ENCODE measurements at regions not wholly inside any gene's neighbourhood (a gene's known extent, or its start where the extent isn't known, plus 50 kb on each side); places are given as distances from the start of the nearest gene placed in this dataset.

GRCh38 chrX:8919801-8920200, 114.1 kb downstream of the FAM9B start:
- no peak for TF ChIP-seq POLR2A (IDR thresholded peaks at IDR 0.05)
- TF ChIP-seq CTCF (IDR thresholded peaks at IDR 0.05), result no peak

All from Peyer's patch (tissue), 4 donors.